ENCODE measurements at regions not wholly inside any gene's neighbourhood (a gene's known extent, or its start where the extent isn't known, plus 50 kb on each side); places are given as distances from the start of the nearest gene placed in this dataset.

GRCh38 chr22:44404341-44405020 lies 91.7 kb upstream of the SHISAL1 start:
- no peak for TF ChIP-seq RCOR1 (IDR thresholded peaks at IDR 0.05; ENCODE audit: low read length)
- TF ChIP-seq CTCF (IDR thresholded peaks at IDR 0.05), result no peak
- no peak for TF ChIP-seq POLR2AphosphoS5 (IDR thresholded peaks at IDR 0.05; ENCODE audit: low read depth, low read length)
- no peak for TF ChIP-seq REST (IDR thresholded peaks at IDR 0.05; ENCODE audit: low read depth, low read length)
- TF ChIP-seq IRF3 (IDR thresholded peaks at IDR 0.05; ENCODE audit: low read depth, low read length), result no peak
- no peak for TF ChIP-seq EZH2phosphoT487 (IDR thresholded peaks at IDR 0.05; ENCODE audit: borderline replicate concordance, low read depth)
- TF ChIP-seq GABPA (IDR thresholded peaks at IDR 0.05; ENCODE audit: low read depth), result no peak

Measured in SK-N-SH (cell line).